A549 (cell line): ENCODE measurements at regions not wholly inside any gene's neighbourhood (a gene's known extent, or its start where the extent isn't known, plus 50 kb on each side); places are given as distances from the start of the nearest gene placed in this dataset.
A peak's percentile ranks its signal among the peaks of the same experiment; 100 is the strongest.

ENCODE experiments used
- ATAC-seq, 2 experiments: fragments of 200-7000 bp in 1 of 2; fragments of >200 bp in 1 of 2; cut with Nextera tagmentation in 1 of 2; cut with Tn5 transposase in 1 of 2; 3 replicates each; pipeline versions ENCODE4 v1.8.0 to v1.9.1; 2018 to 2020; ENCODE audit warnings: mild to moderate bottlenecking in 1 of 2, moderate library complexity in 1 of 2
- CTCF ChIA-PET: fragments of 300-600 bp; sonication (Branson Sonifier 250); formaldehyde crosslinking; extraction: SDS; loops from one replicate; lab custom pipeline; 2021; ENCODE audit warnings: antibody characterized with exemption, inconsistent platforms; lab: Yijun Ruan, JAX
- POLR2A ChIA-PET: fragments of 350-600 bp; formaldehyde crosslinking; extraction: SDS; loops from one replicate; lab custom pipeline; 2021; ENCODE audit warnings: antibody characterized with exemption, inconsistent platforms; lab: Yijun Ruan, JAX
- DNase-seq, 2 experiments: peaks; one replicate each; pipeline versions ENCODE4 v3.0.0 to v3.0.0-alpha.2; 2011 to 2016; ENCODE audit warnings: low read depth in 1 of 2, low spot score in 1 of 2
- FAIRE-seq: peaks from 2 replicates; lab custom pipeline; 2011; peaks lifted over from hg19 to GRCh38; lab: Jason Lieb, UNC
- H3K27ac ChIP-seq, 2 experiments: fragments of >200 bp; sonication (Bioruptor Twin); formaldehyde crosslinking; 3 replicates each; pipeline ENCODE4 v1.5.1; 2016 to 2017
- H3K4me1 ChIP-seq: fragments of >200 bp; sonication (Bioruptor Twin); formaldehyde crosslinking; 3 replicates; pipeline ENCODE4 v1.6.1; 2016
- H3K4me2 ChIP-seq: fragments of >200 bp; sonication (Bioruptor Twin); formaldehyde crosslinking; 3 replicates; pipeline ENCODE4 v1.6.1; 2016
- H3K4me3 ChIP-seq: fragments of >200 bp; sonication (Bioruptor Twin); formaldehyde crosslinking; 3 replicates; pipeline ENCODE4 v1.5.1; 2016
- H3K9me3 ChIP-seq: fragments of >200 bp; sonication (Bioruptor Twin); formaldehyde crosslinking; 3 replicates; pipeline ENCODE4 v1.6.1; 2016
- CBX8 ChIP-seq: fragments of 200-600 bp; sonication (generic); IDR thresholded peaks from 2 replicates; pipeline ENCODE4 v1.6.1; 2016
- E2F6 ChIP-seq: IDR thresholded peaks from 2 replicates; pipeline ENCODE4 v1.6.1; 2012; ENCODE audit warnings: low read depth, borderline replicate concordance
- EHMT2 ChIP-seq: fragments of 200-600 bp; sonication (generic); IDR thresholded peaks from 2 replicates; pipeline ENCODE4 v1.6.1; 2016; ENCODE audit warnings: antibody characterized with exemption, low read depth, mild to moderate bottlenecking, moderate library complexity
- EP300 ChIP-seq, 2 experiments: fragments of >200 bp; sonication (Bioruptor Twin); formaldehyde crosslinking; IDR thresholded peaks; 2 replicates in 1 of 2; 3 replicates in 1 of 2; pipeline ENCODE4 v1.6.1; 2016 to 2017
- FOSB ChIP-seq: fragments of 250-450 bp; sonication (Bioruptor Pico); IDR thresholded peaks from 2 replicates; pipeline ENCODE4 v1.5.0; 2020; ENCODE audit warnings: mild to moderate bottlenecking, moderate library complexity
- FOSL2 ChIP-seq, 2 experiments: fragments of 450-650 bp in 1 of 2; fragments of >200 bp in 1 of 2; sonication (Bioruptor Twin) in 1 of 2; formaldehyde crosslinking; IDR thresholded peaks; 2 replicates each; pipeline versions ENCODE4 v1.5.0 to v1.6.1; 2016 to 2020; ENCODE audit warnings: mild to moderate bottlenecking in 1 of 2, moderate library complexity in 1 of 2
- HMGXB4 ChIP-seq: fragments of 250-450 bp; sonication (Bioruptor Pico); IDR thresholded peaks from 2 replicates; pipeline ENCODE4 v1.5.0; 2021; ENCODE audit warnings: mild to moderate bottlenecking, moderate library complexity, borderline replicate concordance
- HOXA7 ChIP-seq: fragments of 250-450 bp; sonication (Bioruptor Pico); IDR thresholded peaks from 2 replicates; pipeline ENCODE4 v1.5.0; 2020; ENCODE audit warnings: mild to moderate bottlenecking, moderate library complexity
- MAFK ChIP-seq: fragments of 450-650 bp; IDR thresholded peaks from 2 replicates; pipeline ENCODE4 v1.6.1; 2014; ENCODE audit not compliant: partially characterized antibody
- NFE2L2 ChIP-seq: fragments of 150-350 bp; conservative IDR thresholded peaks from 2 replicates; pipeline ENCODE4 v1.6.1; 2014; ENCODE audit warnings: low read length
- NPAS2 ChIP-seq: fragments of 250-450 bp; sonication (Bioruptor Pico); IDR thresholded peaks from 2 replicates; pipeline ENCODE4 v1.8.0; 2022; ENCODE audit warnings: mild to moderate bottlenecking, moderate library complexity, borderline replicate concordance
- NR3C1 ChIP-seq: fragments of >200 bp; sonication (Bioruptor Twin); formaldehyde crosslinking; IDR thresholded peaks from 3 replicates; pipeline ENCODE4 v1.6.1; 2017
- PHF8 ChIP-seq: fragments of 200-600 bp; sonication (generic); IDR thresholded peaks from 2 replicates; pipeline ENCODE4 v1.6.1; 2016; ENCODE audit warnings: low read depth, mild to moderate bottlenecking, antibody characterized with exemption, moderate library complexity, borderline replicate concordance
- POLR2A ChIP-seq: IDR thresholded peaks from 2 replicates; pipeline ENCODE4 v1.6.1; 2012; ENCODE audit warnings: mild to moderate bottlenecking, low read length
- RAD21 ChIP-seq, 2 experiments: fragments of >200 bp in 1 of 2; sonication (Bioruptor Twin) in 1 of 2; formaldehyde crosslinking in 1 of 2; IDR thresholded peaks in 1 of 2; conservative IDR thresholded peaks in 1 of 2; 2 replicates in 1 of 2; 3 replicates in 1 of 2; pipeline ENCODE4 v1.6.1; 2012 to 2018; ENCODE audit warnings: inconsistent platforms in 1 of 2
- REST ChIP-seq: fragments of 200-600 bp; sonication (generic); IDR thresholded peaks from 2 replicates; pipeline ENCODE4 v1.6.1; 2016; ENCODE audit warnings: antibody characterized with exemption, mild to moderate bottlenecking, moderate library complexity
- RFX5 ChIP-seq: fragments of 450-650 bp; IDR thresholded peaks from 2 replicates; pipeline ENCODE4 v1.7.1; 2014; ENCODE audit warnings: antibody characterized with exemption, mild to moderate bottlenecking, moderate library complexity
- ZC3H11A ChIP-seq: fragments of 450-650 bp; IDR thresholded peaks from 2 replicates; pipeline ENCODE4 v1.6.1; 2014; ENCODE audit warnings: antibody characterized with exemption, mild to moderate bottlenecking
- ZFP36 ChIP-seq: fragments of 450-650 bp; IDR thresholded peaks from 2 replicates; pipeline ENCODE4 v1.6.1; 2014; ENCODE audit warnings: borderline replicate concordance; ENCODE audit not compliant: partially characterized antibody
- ZNF302 ChIP-seq: fragments of 250-450 bp; sonication (Bioruptor Pico); IDR thresholded peaks from 2 replicates; pipeline ENCODE4 v1.9.0; 2021; ENCODE audit warnings: inconsistent platforms, mild to moderate bottlenecking, moderate library complexity
- WGBS: methylation state at CpG from one replicate; pipeline ENCODE4 v1.1.6; 2017; ENCODE audit errors: missing lambda C conversion rate; 5-methylcytosine and 5-hydroxymethylcytosine counted together
- TF ChIP-seq, protein P1 (sequence below): fragments of >200 bp; sonication (Bioruptor Twin); formaldehyde crosslinking; IDR thresholded peaks from 3 replicates; pipeline ENCODE4 v1.6.1; 2016
- TF ChIP-seq, protein P2 (sequence below): IDR thresholded peaks from 2 replicates; pipeline ENCODE4 v1.6.1; 2012
- TF ChIP-seq, protein P3 (sequence below): fragments of >200 bp; sonication (Bioruptor Twin); formaldehyde crosslinking; IDR thresholded peaks from 2 replicates; pipeline ENCODE4 v1.6.1; 2016
- TF ChIP-seq, protein P4 (sequence below): fragments of 250-450 bp; sonication (Bioruptor Pico); IDR thresholded peaks from 2 replicates; pipeline ENCODE4 v1.5.0; 2020; ENCODE audit warnings: low read depth, mild to moderate bottlenecking, moderate library complexity

GRCh38 chr13:42706286-42706685, 75.1 kb upstream of the FAM216B start:
- H3K27ac ChIP-seq: no peak overlapping the region
- no peak for DNase-seq
- CTCF ChIA-PET: no interaction called here
- TF ChIP-seq EP300 (IDR thresholded peaks at IDR 0.05): no peak
- no peak for TF ChIP-seq ZNF302 (CRISPR knock-in tag)
- no peak for TF ChIP-seq RFX5
- no peak for TF ChIP-seq E2F6
- TF ChIP-seq HMGXB4: no peak
- TF ChIP-seq FOSB (CRISPR knock-in tag): no peak
- no peak for TF ChIP-seq PHF8
- TF ChIP-seq CBX8: no peak
- TF ChIP-seq, protein P1, sequence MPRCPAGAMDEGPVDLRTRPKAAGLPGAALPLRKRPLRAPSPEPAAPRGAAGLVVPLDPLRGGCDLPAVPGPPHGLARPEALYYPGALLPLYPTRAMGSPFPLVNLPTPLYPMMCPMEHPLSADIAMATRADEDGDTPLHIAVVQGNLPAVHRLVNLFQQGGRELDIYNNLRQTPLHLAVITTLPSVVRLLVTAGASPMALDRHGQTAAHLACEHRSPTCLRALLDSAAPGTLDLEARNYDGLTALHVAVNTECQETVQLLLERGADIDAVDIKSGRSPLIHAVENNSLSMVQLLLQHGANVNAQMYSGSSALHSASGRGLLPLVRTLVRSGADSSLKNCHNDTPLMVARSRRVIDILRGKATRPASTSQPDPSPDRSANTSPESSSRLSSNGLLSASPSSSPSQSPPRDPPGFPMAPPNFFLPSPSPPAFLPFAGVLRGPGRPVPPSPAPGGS: no peak
- TF ChIP-seq, protein P2, sequence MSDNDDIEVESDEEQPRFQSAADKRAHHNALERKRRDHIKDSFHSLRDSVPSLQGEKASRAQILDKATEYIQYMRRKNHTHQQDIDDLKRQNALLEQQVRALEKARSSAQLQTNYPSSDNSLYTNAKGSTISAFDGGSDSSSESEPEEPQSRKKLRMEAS: no peak
- no peak for FAIRE-seq
- H3K4me2 ChIP-seq: no peak overlapping the region
- no peak overlapping the region for H3K4me3 ChIP-seq
- no peaks in the 10 kb centered on the region for H3K4me1 ChIP-seq
- POLR2A ChIA-PET: no interaction called here
- ATAC-seq: no peak
- WGBS: 2% methylated on average over 3 of the region's 3 CpGs
- no peaks in the 10 kb centered on the region for H3K9me3 ChIP-seq

GRCh38 chr13:42707048-42707447, 74.3 kb upstream of the FAM216B start:
- Histone ChIP-seq H3K4me2 (no peak overlapping the region), H3K4me3 (no peak overlapping the region), H3K9me3 (no peaks in the 10 kb centered on the region), H3K4me1 (no peaks in the 10 kb centered on the region), H3K27ac (no peak overlapping the region)
- WGBS: 66% methylated on average over 4 of the region's 4 CpGs
- ATAC-seq (no peak), FAIRE-seq (no peak), DNase-seq (no peak)
- TF ChIP-seq, protein P3, sequence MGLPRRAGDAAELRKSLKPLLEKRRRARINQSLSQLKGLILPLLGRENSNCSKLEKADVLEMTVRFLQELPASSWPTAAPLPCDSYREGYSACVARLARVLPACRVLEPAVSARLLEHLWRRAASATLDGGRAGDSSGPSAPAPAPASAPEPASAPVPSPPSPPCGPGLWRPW: no peak
- TF ChIP-seq MAFK: peak; percentile 5
- ChIA-PET POLR2A (no interaction called here), CTCF (interaction anchor here (0.5 kb wide), 1 partner anchor 1054 kb away, joined by 3 read pairs; no protein-coding TSS in a partner anchor)

DNA sequence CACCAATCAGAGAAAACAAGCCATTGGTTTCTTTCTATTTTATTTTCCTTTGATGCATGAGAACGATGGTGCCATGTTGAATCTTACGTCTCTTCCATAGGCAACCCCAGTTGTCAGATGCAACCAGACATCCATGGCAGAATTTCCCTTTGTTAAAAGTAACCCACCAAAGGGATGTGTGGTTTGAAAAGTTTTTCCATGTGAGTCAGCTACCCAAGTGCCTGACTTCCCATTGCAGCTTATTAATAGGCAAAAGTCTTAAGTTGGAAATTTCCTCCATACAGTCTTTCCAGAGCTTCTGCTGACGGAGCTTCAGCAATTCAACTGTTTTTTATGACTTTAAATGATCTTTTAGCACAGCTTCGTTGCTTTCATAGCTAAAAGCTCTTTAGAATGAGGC, 73.8 kb upstream of the FAM216B start:
- no peak overlapping the region for H3K4me2 ChIP-seq
- ATAC-seq (no peak), DNase-seq (no peak), FAIRE-seq (no peak)
- no peak overlapping the region for H3K4me3 ChIP-seq
- H3K27ac ChIP-seq: no peak overlapping the region
- TF ChIP-seq POLR2A: no peak
- TF ChIP-seq ZC3H11A: no peak
- no peak for TF ChIP-seq NR3C1
- TF ChIP-seq RFX5: no peak
- TF ChIP-seq, protein P4, sequence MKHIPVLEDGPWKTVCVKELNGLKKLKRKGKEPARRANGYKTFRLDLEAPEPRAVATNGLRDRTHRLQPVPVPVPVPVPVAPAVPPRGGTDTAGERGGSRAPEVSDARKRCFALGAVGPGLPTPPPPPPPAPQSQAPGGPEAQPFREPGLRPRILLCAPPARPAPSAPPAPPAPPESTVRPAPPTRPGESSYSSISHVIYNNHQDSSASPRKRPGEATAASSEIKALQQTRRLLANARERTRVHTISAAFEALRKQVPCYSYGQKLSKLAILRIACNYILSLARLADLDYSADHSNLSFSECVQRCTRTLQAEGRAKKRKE: no peak
- no peak for TF ChIP-seq EHMT2
- TF ChIP-seq REST: no peak
- no peak for TF ChIP-seq HOXA7 (CRISPR knock-in tag)
- TF ChIP-seq NPAS2: no peak
- no peak for TF ChIP-seq FOSL2 (IDR thresholded peaks at IDR 0.05)
- no peak for TF ChIP-seq FOSL2 (CRISPR knock-in tag; IDR thresholded peaks at IDR 0.05)
- TF ChIP-seq ZFP36: no peak
- TF ChIP-seq NFE2L2: no peak
- TF ChIP-seq RAD21 (conservative IDR thresholded peaks at IDR 0.05 in 1 of 2, IDR thresholded peaks at IDR 0.05 in 1 of 2): no peak
- TF ChIP-seq EP300 (IDR thresholded peaks at IDR 0.05): no peak
- CTCF ChIA-PET: interaction anchor here (0.5 to 1.3 kb wide), 2 partner anchors 46 to 1053 kb away, joined by 3 to 5 read pairs; no protein-coding TSS in a partner anchor
- H3K4me1 ChIP-seq: no peaks in the 10 kb centered on the region
- WGBS: 29% methylated on average over 4 of the region's 4 CpGs
- no peaks in the 10 kb centered on the region for H3K9me3 ChIP-seq
- POLR2A ChIA-PET: no interaction called here
